ENCODE measurements at regions not wholly inside any gene's neighbourhood (a gene's known extent, or its start where the extent isn't known, plus 50 kb on each side); places are given as distances from the start of the nearest gene placed in this dataset.
"Not testable (repeated sequence)": the region's sequence is repeated elsewhere in the genome, so short reads cannot be mapped to it uniquely, and the experiment has no call there.

DNA sequence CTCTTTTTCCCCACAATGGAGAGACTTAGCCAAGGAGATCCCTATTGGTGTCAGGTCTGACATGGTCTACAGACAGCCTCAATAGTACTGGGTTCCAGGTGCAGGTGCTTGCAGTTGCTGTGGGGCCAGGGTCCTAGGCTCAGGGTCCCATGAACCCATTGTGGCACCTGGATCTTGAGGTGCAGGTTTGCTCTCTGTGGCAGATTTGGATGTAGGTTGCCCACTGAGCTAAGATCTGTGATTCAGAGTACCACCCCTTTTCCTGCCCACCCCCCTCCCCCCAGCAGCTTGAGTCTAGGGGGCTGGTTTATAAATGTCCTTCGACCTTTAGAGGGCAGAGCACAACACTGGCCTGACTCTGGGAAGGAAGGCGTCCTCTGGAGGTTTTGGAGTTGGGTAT lies 147.0 kb downstream of the APIP start:
- ATAC-seq, result no peak
- DNase-seq, result no peak
- intact Hi-C loops (cut with DNase I), result no loop called here

DNA sequence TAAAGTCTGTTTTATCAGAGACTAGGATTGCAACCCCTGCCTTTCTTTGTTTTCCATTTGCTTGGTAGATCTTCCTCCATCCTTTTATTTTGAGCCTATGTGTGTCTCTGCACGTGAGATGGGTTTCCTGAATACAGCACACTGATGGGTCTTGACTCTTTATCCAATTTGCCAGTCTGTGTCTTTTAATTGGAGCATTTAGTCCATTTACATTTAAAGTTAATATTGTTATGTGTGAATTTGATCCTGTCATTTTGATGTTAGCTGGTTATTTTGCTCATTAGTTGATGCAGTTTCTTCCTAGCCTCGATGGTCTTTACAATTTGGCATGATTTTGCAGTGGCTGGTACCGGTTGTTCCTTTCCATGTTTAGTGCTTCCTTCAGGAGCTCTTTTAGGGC lies 141.7 kb downstream of the EHF start:
- ATAC-seq; DNase-seq; intact Hi-C loops (cut with DNase I): not testable (repeated sequence)

DNA sequence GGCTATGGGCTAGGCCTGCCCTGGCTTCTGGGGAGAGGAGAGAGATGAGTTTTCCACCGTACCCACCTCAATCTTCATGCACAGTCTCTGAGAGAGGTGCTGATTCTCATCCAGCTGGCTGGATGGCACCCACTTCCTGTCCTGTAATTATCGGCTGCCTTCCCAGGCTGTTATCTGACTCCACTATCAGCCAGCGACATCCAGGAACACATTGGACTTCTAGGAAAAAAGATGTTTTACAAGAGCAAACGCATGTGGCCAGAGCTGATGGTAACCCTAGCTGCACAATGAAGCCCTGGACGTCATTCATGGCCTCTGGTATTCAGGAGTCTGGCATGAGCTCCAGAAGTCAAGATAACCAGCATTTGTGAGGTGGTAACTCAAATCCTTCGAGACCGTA lies 137.4 kb downstream of the EHF start:
- intact Hi-C loops (cut with DNase I), result no loop called here
- no peak for DNase-seq
- no peak for ATAC-seq

DNA sequence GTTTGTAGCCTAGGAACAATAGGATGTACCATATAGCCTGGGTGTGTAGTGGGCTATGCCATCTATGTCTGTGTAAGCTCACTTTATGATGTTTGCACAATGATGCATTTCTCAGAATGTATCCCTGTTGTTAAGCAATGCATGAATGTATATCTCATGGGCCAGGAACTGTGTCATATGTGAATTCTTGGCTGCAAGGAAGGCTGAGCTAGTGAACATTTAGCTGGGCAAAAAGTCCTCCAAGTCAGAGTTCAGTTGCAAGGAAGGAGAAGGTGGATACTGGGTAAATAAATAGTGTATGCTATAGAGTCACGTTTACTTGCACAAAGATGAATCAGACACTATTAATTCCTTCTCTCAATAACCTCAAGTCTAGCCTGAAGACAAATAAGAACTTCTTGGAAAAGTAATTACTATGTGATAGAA lies 136.1 kb downstream of the EHF start:
- ATAC-seq, result no peak
- DNase-seq, result no peak
- intact Hi-C loops (cut with DNase I), result no loop called here

DNA sequence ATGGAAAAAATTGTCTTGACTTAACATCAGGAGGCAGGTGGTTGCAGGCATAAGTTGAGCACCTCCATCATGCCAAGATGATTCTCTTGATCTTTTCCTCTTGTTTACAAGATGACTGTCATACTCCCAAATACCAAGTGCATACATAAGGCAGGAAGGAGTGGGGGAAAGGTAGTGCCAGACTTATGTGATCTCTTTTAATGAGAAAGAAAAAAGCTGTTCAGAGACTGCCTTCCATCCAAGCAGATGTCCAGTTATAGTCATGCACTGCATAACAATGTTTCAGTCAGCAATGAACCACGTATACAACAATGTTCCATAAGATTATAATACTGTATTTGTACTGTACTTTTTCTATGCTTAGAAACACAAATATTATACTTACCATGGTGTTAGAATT lies 135.7 kb downstream of the EHF start:
- intact Hi-C loops (cut with DNase I), result no loop called here
- no peak for ATAC-seq
- no peak for DNase-seq

DNA sequence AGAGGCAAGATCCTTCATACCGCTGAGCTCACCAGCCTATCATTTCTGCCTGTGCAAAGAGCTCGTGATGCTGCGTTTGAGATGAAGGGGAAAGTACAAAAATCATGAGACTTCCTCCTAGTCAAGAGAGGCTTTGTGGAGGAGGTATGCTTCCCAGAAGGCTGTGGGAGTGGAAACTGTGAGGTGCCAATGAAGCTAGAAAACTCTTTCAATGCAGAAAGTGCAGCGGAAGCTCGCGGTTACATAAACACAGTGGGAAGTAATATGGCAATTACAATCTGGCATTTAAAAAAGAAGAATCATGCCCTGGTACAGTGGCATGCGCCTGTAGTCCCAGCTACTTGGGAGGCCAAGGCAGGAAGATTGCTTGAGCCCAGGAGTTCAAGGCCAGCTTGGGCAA lies 134.8 kb downstream of the EHF start:
- intact Hi-C loops (cut with DNase I), result no loop called here
- DNase-seq (no peak), ATAC-seq (no peak)

DNA sequence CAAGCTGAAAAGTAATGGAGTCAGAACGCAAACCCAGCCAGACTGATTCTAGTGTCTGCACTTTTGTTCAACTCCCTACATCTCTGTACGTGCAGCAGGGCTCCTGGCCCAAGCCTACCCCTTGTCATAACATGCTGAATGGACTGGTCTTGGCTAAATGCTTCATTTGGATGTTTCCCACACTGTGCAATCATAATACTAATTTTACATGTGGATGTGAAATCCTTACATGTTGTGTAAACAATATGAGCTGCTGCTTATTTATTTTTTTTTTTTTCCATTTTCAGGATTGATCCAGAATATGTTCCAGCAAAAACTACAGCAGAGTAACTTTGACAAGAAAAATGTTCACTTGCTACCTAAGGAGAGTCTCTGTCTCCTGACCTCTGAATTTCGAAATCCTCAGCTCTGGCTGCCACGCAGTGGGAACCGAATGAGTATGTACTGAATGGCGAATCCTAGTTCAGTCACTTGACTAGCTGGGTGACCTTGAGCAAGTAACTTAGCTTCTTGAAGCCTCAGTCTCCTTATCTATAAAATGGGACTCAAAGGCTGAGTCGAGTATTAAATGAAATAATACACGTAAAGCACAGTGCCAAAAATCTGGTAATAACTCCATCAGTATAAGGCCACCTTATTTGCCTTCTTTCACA lies 133.4 kb downstream of the EHF start:
- DNase-seq (no peak), ATAC-seq (no peak)
- intact Hi-C loops (cut with DNase I), result no loop called here

DNA sequence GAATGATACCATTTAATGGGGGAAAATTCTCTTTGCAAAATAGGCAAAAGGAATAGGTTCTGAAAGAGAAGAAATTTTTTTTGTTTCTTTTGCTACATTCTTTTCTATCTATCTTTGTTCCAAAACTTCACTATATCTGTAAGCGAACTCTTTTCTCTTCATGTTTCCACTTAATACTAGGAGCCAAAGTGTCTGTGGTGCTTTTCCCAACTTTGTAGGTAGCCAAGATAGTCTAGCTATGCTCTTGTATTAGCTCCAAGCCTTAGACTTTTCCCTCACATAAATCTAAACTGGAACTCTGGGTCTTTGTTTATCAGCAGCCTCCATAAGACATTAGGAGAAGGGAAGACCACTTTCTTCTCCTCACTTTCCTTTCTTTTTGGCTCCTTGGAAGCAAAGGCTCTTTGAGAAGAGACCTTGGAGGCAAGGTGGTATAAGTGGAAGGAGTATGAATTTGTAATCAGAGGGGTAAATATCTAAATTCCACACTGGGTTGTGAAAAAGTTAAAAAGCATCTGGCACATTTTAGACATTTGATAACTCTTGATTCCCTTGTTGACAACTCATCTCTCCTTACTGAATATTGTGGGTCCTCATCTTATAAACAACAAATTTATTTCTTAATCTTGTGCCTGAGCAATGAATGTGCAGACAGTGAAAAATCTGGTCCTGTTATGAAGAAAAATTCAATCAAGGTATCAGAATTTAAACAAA lies 130.0 kb downstream of the EHF start:
- intact Hi-C loops (cut with DNase I), result no loop called here
- DNase-seq (no peak), ATAC-seq (peak in 1 of 2 donors; percentile 26)

DNA sequence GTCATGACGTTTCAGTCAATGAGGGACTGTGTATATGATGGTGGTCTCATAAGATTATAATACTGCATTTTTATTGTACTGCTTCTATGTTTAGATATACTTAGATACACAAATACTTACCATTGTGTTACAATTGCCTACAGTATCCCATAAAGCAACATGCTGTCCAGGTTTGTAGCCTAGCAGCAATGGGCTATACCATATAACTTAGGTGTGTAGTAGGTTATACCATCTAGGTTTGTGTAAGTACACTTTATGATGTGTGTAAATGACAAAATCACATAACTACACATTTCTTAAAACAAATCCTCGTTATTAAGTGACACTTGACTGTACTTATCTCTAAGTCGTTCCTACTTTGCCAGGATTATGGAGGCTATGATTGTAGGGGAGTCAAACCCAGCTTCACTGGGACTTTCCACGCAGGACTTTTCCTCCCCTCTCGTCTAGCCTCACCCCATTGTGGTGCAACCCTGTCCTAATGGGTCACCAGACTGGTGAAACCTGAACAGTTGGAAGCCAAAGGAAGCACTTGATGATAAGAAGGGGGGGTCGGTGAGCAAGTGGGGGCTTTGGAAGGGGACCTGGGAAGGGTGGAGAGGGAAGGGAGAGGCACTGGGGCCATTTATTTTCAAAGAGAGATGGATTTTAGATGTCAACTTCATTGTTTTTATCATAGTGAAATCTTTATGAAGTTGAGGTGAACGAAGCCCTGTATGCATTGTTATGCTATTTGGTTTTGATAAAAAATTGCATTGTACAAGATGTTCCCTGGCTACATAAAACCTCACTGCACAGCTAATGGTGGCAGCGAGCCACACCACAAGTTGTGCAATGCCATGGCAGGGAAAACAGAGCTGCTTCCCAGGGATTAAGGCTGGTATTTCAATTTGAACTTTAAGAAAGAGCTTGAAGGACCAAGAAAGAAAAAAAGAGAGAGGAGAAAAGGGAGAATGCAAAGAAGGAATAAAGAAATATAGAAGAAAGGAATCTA lies 129.1 kb downstream of the EHF start:
- intact Hi-C loops (cut with DNase I), result no loop called here
- DNase-seq (peak; percentile 51), ATAC-seq (peak; percentile 79 to 84)

DNA sequence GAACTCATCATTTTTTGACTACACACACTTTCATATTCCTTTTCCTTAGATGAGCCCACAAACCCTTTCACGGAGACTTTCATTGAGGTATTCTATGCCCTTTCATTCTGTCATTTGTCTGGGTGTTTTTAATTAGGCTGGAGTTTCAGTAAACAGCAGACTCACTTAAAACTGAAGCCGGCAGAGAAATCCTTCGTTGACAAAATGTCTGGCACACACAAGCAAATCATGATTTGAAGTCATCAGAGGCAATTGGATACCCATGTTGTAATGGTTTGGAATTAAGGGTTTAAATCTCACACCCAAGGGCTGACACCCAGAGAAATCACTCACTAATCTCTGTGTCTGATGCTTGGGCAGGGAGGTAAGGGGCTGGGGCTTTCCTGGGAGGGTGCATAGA lies 127.1 kb downstream of the EHF start:
- ATAC-seq (no peak), DNase-seq (no peak)
- intact Hi-C loops (cut with DNase I), result no loop called here

DNA sequence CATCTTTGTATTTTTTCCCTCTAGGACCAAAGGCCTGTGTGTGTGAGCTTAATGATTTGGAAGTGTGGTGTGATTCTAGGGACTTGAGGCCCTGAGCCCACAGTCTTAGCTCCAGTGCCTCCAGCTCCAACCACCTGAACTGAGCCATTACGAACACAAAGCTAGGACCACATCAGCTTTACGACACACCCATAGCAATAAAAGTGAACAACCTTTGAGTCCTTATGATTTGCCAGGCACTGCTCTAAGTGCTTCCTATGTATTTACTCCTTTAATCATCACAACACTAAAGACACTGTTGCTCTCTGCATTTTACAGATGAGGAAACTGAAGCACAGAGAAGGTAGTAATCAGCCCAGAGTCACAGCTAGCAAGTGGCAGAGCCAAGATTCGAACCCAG lies 126.4 kb downstream of the EHF start:
- DNase-seq (no peak), ATAC-seq (no peak)
- intact Hi-C loops (cut with DNase I), result no loop called here

DNA sequence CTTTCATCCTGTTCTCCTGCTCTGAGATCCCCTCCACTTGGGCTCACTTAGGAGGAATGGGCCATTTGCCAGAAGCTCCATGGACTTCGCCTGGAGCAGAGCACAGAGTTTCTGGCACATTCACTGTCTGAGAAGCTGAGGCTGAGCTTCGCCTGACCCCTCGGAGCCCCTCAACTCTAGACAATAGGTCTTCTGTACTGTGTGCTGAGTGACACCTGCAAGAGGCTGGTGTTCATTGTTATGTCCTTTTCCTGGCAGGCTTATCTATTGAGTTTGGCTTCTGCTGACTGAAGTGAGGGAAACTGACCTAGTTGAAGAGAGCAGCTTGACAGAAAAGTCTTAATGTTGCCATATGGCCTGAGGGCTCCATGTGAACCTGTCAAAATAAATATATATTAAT lies 124.3 kb downstream of the EHF start:
- intact Hi-C loops (cut with DNase I), result no loop called here
- ATAC-seq (peak in 1 of 2 donors; percentile 53), DNase-seq (no peak)

DNA sequence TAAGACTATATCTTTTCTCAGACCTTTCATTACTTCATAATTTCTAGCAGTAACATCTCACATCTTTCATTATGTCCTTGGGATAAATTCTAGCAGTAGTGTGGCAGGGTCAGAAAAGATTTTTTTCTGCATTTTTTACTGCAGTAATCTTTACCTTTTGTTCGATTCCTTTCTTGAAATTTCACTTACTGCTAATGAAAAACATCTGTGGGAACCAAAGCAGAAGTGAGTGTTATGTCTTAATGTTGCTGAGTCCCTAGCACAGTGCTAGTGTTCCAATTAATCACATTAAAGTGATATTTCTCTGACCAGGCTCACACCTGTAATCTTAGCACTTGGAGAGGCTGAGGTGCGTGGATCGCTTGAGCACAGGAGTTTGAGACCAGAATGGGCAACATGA lies 123.6 kb downstream of the EHF start:
- ATAC-seq, result no peak
- intact Hi-C loops (cut with DNase I), result no loop called here
- no peak for DNase-seq

DNA sequence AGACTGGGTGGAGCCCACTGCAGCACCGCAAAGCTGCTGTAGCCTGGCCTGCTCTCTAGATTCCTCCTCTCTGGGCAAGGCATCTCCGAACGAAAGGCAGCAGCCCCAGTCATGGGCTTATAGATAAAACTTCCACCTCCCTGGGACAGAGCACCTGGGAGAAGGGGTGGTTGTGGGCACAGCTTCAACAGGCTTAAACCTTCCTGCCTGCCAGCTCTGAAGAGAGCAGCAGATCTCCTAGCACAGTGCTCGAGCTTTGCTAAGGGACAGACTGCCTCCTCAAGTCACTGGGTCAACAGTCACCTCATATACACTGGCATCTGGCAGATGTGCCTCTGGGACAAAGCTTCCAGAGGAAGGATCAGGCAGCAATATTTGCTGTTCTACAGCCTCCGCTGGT lies 117.3 kb downstream of the EHF start:
- intact Hi-C loops (cut with DNase I), result no loop called here
- no peak for ATAC-seq
- DNase-seq, result no peak

DNA sequence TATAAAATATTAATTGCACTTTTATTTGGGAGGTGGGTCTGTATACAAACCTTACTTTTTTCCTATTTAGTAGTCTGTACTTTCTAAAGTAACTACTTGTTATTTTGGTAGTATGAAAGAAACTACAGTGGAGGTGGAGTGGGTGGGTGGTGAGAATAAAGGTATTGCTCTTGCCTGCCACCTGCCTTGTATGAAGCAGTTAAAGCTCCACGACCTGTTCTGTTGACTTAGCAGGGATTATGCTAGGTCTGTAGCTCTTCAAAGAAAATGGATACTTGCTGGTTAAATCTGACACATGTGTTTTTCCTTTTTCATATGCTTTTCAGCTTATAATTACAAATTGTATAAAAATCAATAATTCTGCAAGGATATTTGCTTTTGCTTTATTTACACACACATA lies 111.9 kb downstream of the EHF start:
- DNase-seq (no peak), ATAC-seq (no peak)
- intact Hi-C loops (cut with DNase I), result no loop called here

DNA sequence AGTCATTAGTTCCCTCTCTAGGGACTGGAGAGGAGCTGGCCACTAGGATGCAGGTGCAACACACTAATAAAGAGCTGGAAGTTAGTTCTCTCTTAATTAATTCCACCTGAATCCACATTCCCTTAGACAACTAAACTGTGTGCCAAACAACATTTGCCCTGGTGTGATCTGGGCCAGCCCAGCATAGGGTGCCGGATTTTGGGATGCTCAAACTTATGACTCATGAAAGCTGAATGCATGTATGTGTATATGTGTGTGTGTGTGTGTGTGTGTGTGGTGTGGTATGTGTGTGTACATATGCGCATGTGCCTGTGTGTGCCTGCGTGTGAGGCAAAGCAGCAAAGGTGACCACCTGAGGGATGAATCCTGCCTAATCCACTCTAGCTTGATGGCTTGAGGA lies 110.7 kb downstream of the EHF start:
- DNase-seq (no peak), ATAC-seq (no peak)
- intact Hi-C loops (cut with DNase I), result no loop called here

DNA sequence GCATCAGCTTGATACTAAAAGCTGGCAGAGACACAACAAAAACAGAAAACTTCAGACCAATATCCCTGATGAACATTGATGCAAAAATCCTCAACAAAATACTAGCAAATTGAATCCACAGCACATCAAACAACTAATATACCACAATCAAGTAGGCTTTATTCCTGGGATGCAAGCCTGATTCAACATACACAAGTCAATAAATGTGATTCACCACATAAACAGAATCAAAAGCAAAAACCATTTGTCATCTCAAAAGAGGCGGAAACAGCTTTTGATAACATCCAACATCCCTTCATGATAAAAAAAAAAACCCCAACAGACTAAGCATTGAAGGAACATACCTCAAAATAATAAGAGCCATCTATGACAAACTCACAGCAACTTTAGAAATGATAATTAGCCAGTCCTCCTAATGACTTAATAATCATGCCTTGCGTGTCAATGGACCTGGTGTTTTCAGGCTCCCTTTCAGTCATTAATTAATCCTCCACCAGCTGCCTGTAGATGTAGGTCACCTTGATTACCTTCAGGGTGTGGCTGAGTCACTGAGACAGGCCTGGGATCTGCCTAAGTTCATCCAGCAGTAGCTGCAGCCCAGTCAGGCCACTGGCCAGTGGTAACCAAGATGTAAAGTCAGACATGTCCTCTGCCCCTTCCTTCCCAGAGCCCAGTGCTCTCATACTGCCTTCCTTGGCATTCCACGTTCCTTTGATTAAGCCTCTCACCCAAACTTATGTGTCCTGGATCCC lies 109.8 kb downstream of the EHF start:
- intact Hi-C loops (cut with DNase I), result no loop called here
- no peak for ATAC-seq

DNA sequence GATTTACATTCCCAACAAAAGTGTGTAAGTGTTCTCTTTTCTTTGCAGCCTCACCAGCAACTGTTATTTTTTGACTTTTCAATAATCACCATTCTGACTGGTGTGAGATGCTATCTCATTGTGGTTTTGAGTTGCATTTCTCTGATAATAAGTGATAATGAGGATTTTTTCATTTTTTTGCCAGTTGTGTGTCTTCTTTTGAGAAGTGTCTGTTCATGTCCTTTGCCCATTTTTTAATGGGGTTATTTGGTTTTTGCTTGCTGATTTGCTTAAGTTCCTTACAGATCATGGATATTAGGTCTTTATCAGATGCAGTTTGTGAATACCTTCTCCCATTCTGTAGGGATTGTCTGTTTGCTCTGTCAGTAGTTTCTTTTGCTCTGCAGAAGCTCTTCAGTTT lies 107.7 kb downstream of the EHF start:
- ATAC-seq (no peak), DNase-seq (no peak)
- intact Hi-C loops (cut with DNase I), result no loop called here

More for the DNA sequence above, 109.8 kb downstream of the EHF start:
- DNase-seq, result no peak

DNA sequence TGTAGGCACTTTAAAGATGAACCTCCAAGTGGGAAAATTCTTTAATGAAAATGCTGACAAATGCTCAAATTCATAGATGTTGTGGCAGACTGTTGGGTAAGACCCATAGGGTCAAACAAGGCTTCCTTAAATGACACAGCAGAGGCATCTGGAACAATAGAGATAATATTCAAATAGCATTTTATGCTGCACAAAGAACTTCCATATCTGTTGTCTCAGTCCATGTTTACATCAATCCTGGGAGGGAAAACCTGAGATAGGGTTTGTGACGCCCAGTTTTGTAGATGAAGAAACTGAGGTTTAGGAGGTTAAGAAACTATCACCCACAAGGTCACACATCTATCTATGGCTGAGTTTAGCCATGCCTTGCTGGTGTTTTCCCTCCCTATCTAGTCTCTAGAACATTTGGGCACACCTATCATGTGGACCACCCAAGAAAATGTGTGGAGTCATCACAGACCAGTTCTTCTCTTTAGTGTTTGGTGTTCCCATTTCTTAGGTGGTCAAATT lies 106.4 kb downstream of the EHF start:
- ATAC-seq (no peak), DNase-seq (no peak)
- intact Hi-C loops (cut with DNase I), result no loop called here
